Activated naive CD4-positive, alpha-beta T cell treated with anti-CD3 and anti-CD28 coated beads for 36 hours (primary cell): ENCODE measurements at regions not wholly inside any gene's neighbourhood (a gene's known extent, or its start where the extent isn't known, plus 50 kb on each side); places are given as distances from the start of the nearest gene placed in this dataset.

ENCODE experiments used
- CTCF ChIA-PET: fragments of 350-600 bp; sonication (Branson Sonifier 250); formaldehyde crosslinking; loops from one replicate; lab custom pipeline; 2021; ENCODE audit warnings: antibody characterized with exemption; lab: Charles Lee
- DNase-seq: peaks from one replicate; pipeline ENCODE4 v3.0.0-alpha.2; 2020
- H3K27ac Mint-ChIP-seq: one replicate; pipeline ENCODE4 v1.8.0; 2021; ENCODE audit warnings: mild to moderate bottlenecking, mixed read lengths
- H3K27me3 Mint-ChIP-seq: one replicate; pipeline ENCODE4 v1.8.0; 2021; ENCODE audit warnings: low read depth, mixed read lengths
- H3K36me3 Mint-ChIP-seq: one replicate; pipeline ENCODE4 v1.8.0; 2021; ENCODE audit warnings: low read depth, mixed read lengths
- H3K4me1 Mint-ChIP-seq: one replicate; pipeline ENCODE4 v1.8.0; 2021; ENCODE audit warnings: low read depth, mixed read lengths
- H3K4me3 Mint-ChIP-seq: one replicate; pipeline ENCODE4 v1.8.0; 2021; ENCODE audit warnings: mild to moderate bottlenecking, moderate library complexity, mixed read lengths
- H3K9me3 Mint-ChIP-seq: one replicate; pipeline ENCODE4 v1.8.0; 2021; ENCODE audit warnings: mixed read lengths
- intact Hi-C: fragments of 100-400 bp; cut with micrococcal nuclease; formaldehyde crosslinking; loops from one replicate; pipeline ENCODE4 v1.15.1; 2023

- H3K9me3 Mint-ChIP-seq, result no peaks in the 10 kb centered on the region
- H3K36me3 Mint-ChIP-seq, result no peaks in the 10 kb centered on the region
- intact Hi-C loops, result no loop called here
- no peak for DNase-seq
- CTCF ChIA-PET, result no interaction called here
- no peak overlapping the region for H3K4me3 Mint-ChIP-seq
- H3K4me1 Mint-ChIP-seq, result no peaks in the 10 kb centered on the region
- no peak overlapping the region for H3K27ac Mint-ChIP-seq
- peaks cover 12% of the 10 kb centered on the region for H3K27me3 Mint-ChIP-seq
Observed at GRCh38 chr10:10314626-10315025, 703.0 kb upstream of the CELF2 start.

- peaks cover under 1% of the 10 kb centered on the region for H3K4me1 Mint-ChIP-seq
- H3K27me3 Mint-ChIP-seq, result peaks cover 9% of the 10 kb centered on the region
- no peak overlapping the region for H3K27ac Mint-ChIP-seq
- H3K4me3 Mint-ChIP-seq, result no peak overlapping the region
- no peaks in the 10 kb centered on the region for H3K36me3 Mint-ChIP-seq
- intact Hi-C loops, result no loop called here
- CTCF ChIA-PET, result no interaction called here
- no peak for DNase-seq
- no peaks in the 10 kb centered on the region for H3K9me3 Mint-ChIP-seq
Observed at GRCh38 chr10:10315989-10316388, 701.7 kb upstream of the CELF2 start.

- no peak overlapping the region for H3K4me3 Mint-ChIP-seq
- CTCF ChIA-PET, result no interaction called here
- intact Hi-C loops, result no loop called here
- no peaks in the 10 kb centered on the region for H3K9me3 Mint-ChIP-seq
- peaks cover 3% of the 10 kb centered on the region for H3K4me1 Mint-ChIP-seq
- no peak overlapping the region for H3K27ac Mint-ChIP-seq
- H3K27me3 Mint-ChIP-seq, result peaks cover 7% of the 10 kb centered on the region
- H3K36me3 Mint-ChIP-seq, result no peaks in the 10 kb centered on the region
- DNase-seq, result no peak
Observed at GRCh38 chr10:10317151-10317550, 700.5 kb upstream of the CELF2 start.

GRCh38 chr10:10318856-10319255 lies 698.8 kb upstream of the CELF2 start:
- Mint-ChIP-seq H3K9me3 (no peaks in the 10 kb centered on the region), H3K36me3 (no peaks in the 10 kb centered on the region), H3K4me3 (no peak overlapping the region), H3K4me1 (peaks cover 3% of the 10 kb centered on the region), H3K27ac (no peak overlapping the region), H3K27me3 (peaks cover 12% of the 10 kb centered on the region)
- CTCF ChIA-PET, result no interaction called here
- intact Hi-C loops, result no loop called here
- DNase-seq, result no peak

GRCh38 chr10:10320956-10321355 lies 696.7 kb upstream of the CELF2 start:
- CTCF ChIA-PET, result no interaction called here
- intact Hi-C loops, result no loop called here
- peaks cover 3% of the 10 kb centered on the region for H3K4me1 Mint-ChIP-seq
- no peak overlapping the region for H3K27ac Mint-ChIP-seq
- H3K9me3 Mint-ChIP-seq, result no peaks in the 10 kb centered on the region
- DNase-seq, result no peak
- no peaks in the 10 kb centered on the region for H3K36me3 Mint-ChIP-seq
- H3K27me3 Mint-ChIP-seq, result peaks cover 11% of the 10 kb centered on the region
- no peak overlapping the region for H3K4me3 Mint-ChIP-seq

GRCh38 chr10:10326116-10326515 lies 691.6 kb upstream of the CELF2 start:
- H3K4me3 Mint-ChIP-seq, result no peak overlapping the region
- no peak overlapping the region for H3K27ac Mint-ChIP-seq
- CTCF ChIA-PET, result no interaction called here
- no peak for DNase-seq
- no peaks in the 10 kb centered on the region for H3K36me3 Mint-ChIP-seq
- peaks cover under 1% of the 10 kb centered on the region for H3K4me1 Mint-ChIP-seq
- H3K27me3 Mint-ChIP-seq, result peaks cover 23% of the 10 kb centered on the region
- intact Hi-C loops, result no loop called here
- H3K9me3 Mint-ChIP-seq, result no peaks in the 10 kb centered on the region

- CTCF ChIA-PET, result interaction anchor here (0.5 kb wide), 1 partner anchor 995 kb away, joined by 3 read pairs; no protein-coding TSS in a partner anchor
- intact Hi-C loops, result no loop called here
- H3K4me3 Mint-ChIP-seq, result no peak overlapping the region
- H3K9me3 Mint-ChIP-seq, result no peaks in the 10 kb centered on the region
- H3K36me3 Mint-ChIP-seq, result no peaks in the 10 kb centered on the region
- no peaks in the 10 kb centered on the region for H3K4me1 Mint-ChIP-seq
- no peak overlapping the region for H3K27ac Mint-ChIP-seq
- peaks cover 22% of the 10 kb centered on the region for H3K27me3 Mint-ChIP-seq
- DNase-seq, result no peak
Observed at GRCh38 chr10:10327934-10328333, 689.7 kb upstream of the CELF2 start.

GRCh38 chr10:10330418-10330817 lies 687.3 kb upstream of the CELF2 start:
- CTCF ChIA-PET, result no interaction called here
- Mint-ChIP-seq H3K9me3 (no peaks in the 10 kb centered on the region), H3K36me3 (no peaks in the 10 kb centered on the region)

GRCh38 chr10:10332786-10333185 lies 684.9 kb upstream of the CELF2 start:
- no peaks in the 10 kb centered on the region for H3K9me3 Mint-ChIP-seq
- no peak for DNase-seq
- CTCF ChIA-PET, result interaction anchor here (0.5 kb wide), 1 partner anchor 573 kb away, joined by 3 read pairs; no protein-coding TSS in a partner anchor
- H3K27ac Mint-ChIP-seq, result no peak overlapping the region
- intact Hi-C loops, result no loop called here
- no peak overlapping the region for H3K4me3 Mint-ChIP-seq
- peaks cover 34% of the 10 kb centered on the region for H3K27me3 Mint-ChIP-seq
- H3K36me3 Mint-ChIP-seq, result no peaks in the 10 kb centered on the region
- H3K4me1 Mint-ChIP-seq, result no peaks in the 10 kb centered on the region

More at GRCh38 chr10:10330418-10330817, 687.3 kb upstream of the CELF2 start:
- Mint-ChIP-seq H3K27me3 (peaks cover 33% of the 10 kb centered on the region), H3K27ac (no peak overlapping the region), H3K4me3 (no peak overlapping the region), H3K4me1 (no peaks in the 10 kb centered on the region)
- intact Hi-C loops, result no loop called here
- no peak for DNase-seq

GRCh38 chr10:10333622-10334021 lies 684.0 kb upstream of the CELF2 start:
- Mint-ChIP-seq H3K4me1 (no peaks in the 10 kb centered on the region), H3K27me3 (peaks cover 32% of the 10 kb centered on the region), H3K4me3 (no peak overlapping the region), H3K27ac (no peak overlapping the region), H3K36me3 (no peaks in the 10 kb centered on the region), H3K9me3 (no peaks in the 10 kb centered on the region)
- intact Hi-C loops, result no loop called here
- CTCF ChIA-PET, result no interaction called here
- no peak for DNase-seq

- CTCF ChIA-PET, result no interaction called here
- intact Hi-C loops, result no loop called here
- DNase-seq, result no peak
- Mint-ChIP-seq H3K36me3 (no peaks in the 10 kb centered on the region), H3K4me1 (no peaks in the 10 kb centered on the region), H3K27me3 (peaks cover 28% of the 10 kb centered on the region), H3K9me3 (no peaks in the 10 kb centered on the region), H3K27ac (no peak overlapping the region), H3K4me3 (no peak overlapping the region)
Observed at GRCh38 chr10:10338339-10338738, 679.3 kb upstream of the CELF2 start.

GRCh38 chr10:10346390-10347150 lies 671.1 kb upstream of the CELF2 start:
- H3K27ac Mint-ChIP-seq, result no peak overlapping the region
- H3K4me3 Mint-ChIP-seq, result no peak overlapping the region
- peaks cover 2% of the 10 kb centered on the region for H3K27me3 Mint-ChIP-seq
- CTCF ChIA-PET, result interaction anchor here (0.6 kb wide), 1 partner anchor 8 kb away, joined by 6 read pairs; no protein-coding TSS in a partner anchor
- intact Hi-C loops, result no loop called here
- no peaks in the 10 kb centered on the region for H3K4me1 Mint-ChIP-seq
- no peak for DNase-seq
- H3K36me3 Mint-ChIP-seq, result no peaks in the 10 kb centered on the region
- no peaks in the 10 kb centered on the region for H3K9me3 Mint-ChIP-seq

- no peaks in the 10 kb centered on the region for H3K36me3 Mint-ChIP-seq
- no peak overlapping the region for H3K27ac Mint-ChIP-seq
- H3K4me1 Mint-ChIP-seq, result no peaks in the 10 kb centered on the region
- no peak overlapping the region for H3K4me3 Mint-ChIP-seq
- no peaks in the 10 kb centered on the region for H3K9me3 Mint-ChIP-seq
- no peak for DNase-seq
- CTCF ChIA-PET, result no interaction called here
- H3K27me3 Mint-ChIP-seq, result peaks cover 2% of the 10 kb centered on the region
- intact Hi-C loops, result no loop called here
Observed at GRCh38 chr10:10350050-10350449, 667.6 kb upstream of the CELF2 start.
